WTC11 (cell line): ENCODE measurements at regions not wholly inside any gene's neighbourhood (a gene's known extent, or its start where the extent isn't known, plus 50 kb on each side); places are given as distances from the start of the nearest gene placed in this dataset.

Experiments used
- ATAC-seq: fragments of 200-7000 bp; cut with Tn5 transposase; 2 replicates; pipeline ENCODE4 v1.10.0; 2021; ENCODE audit warnings: mild to moderate bottlenecking, moderate library complexity
- CTCF ChIA-PET: fragments of 300-600 bp; sonication (Branson Sonifier 250); formaldehyde crosslinking; loops from one replicate; lab custom pipeline; 2021; ENCODE audit warnings: antibody characterized with exemption; lab: Charles Lee
- POLR2A ChIA-PET: fragments of 350-600 bp; sonication (Branson Sonifier 250); formaldehyde crosslinking; loops from one replicate; lab custom pipeline; 2021; ENCODE audit warnings: antibody characterized with exemption; lab: Charles Lee
- DNase-seq: peaks from one replicate; pipeline ENCODE4 v3.0.0; 2021; ENCODE audit warnings: low spot score
- H3K27ac Mint-ChIP-seq: 2 replicates; pipeline ENCODE4 v1.8.0; 2021; ENCODE audit warnings: mixed read lengths
- H3K27me3 Mint-ChIP-seq: 2 replicates; pipeline ENCODE4 v1.8.0; 2021; ENCODE audit warnings: low read depth, mild to moderate bottlenecking, moderate library complexity, mixed read lengths
- H3K36me3 Mint-ChIP-seq: 2 replicates; pipeline ENCODE4 v1.8.0; 2021; ENCODE audit warnings: mixed read lengths
- H3K4me1 Mint-ChIP-seq: 2 replicates; pipeline ENCODE4 v1.8.0; 2022; ENCODE audit warnings: mixed read lengths
- H3K4me3 Mint-ChIP-seq: 2 replicates; pipeline ENCODE4 v1.8.0; 2021; ENCODE audit warnings: mild to moderate bottlenecking, moderate library complexity, mixed read lengths
- H3K9me3 Mint-ChIP-seq: 2 replicates; pipeline ENCODE4 v1.8.0; 2021; ENCODE audit warnings: mixed read lengths
- ATF1 ChIP-seq: sonication (generic); formaldehyde crosslinking; IDR thresholded peaks from 2 replicates; pipeline ENCODE4 v1.8.1; 2023; ENCODE audit warnings: mild to moderate bottlenecking, moderate library complexity, missing genetic modification reagents
- CREM ChIP-seq: sonication (generic); formaldehyde crosslinking; IDR thresholded peaks from 2 replicates; pipeline ENCODE4 v1.8.1; 2022; ENCODE audit warnings: mild to moderate bottlenecking, missing genetic modification reagents, moderate library complexity
- CTCF ChIP-seq: fragments of 200-600 bp; IDR thresholded peaks from 2 replicates; pipeline ENCODE4 v1.8.0; 2022; ENCODE audit warnings: antibody characterized with exemption
- ELF4 ChIP-seq: sonication (generic); formaldehyde crosslinking; IDR thresholded peaks from 2 replicates; pipeline ENCODE4 v1.8.1; 2022; ENCODE audit warnings: low read depth, mild to moderate bottlenecking, moderate library complexity, missing genetic modification reagents
- EMX1 ChIP-seq: fragments of 250-450 bp; sonication (Bioruptor Pico); IDR thresholded peaks from 2 replicates; pipeline ENCODE4 v1.8.0; 2021; ENCODE audit warnings: mild to moderate bottlenecking
- ERG ChIP-seq: fragments of 250-450 bp; sonication (Bioruptor Pico); IDR thresholded peaks from 2 replicates; pipeline ENCODE4 v1.8.0; 2021; ENCODE audit warnings: mild to moderate bottlenecking
- FOXJ3 ChIP-seq: sonication (generic); formaldehyde crosslinking; IDR thresholded peaks from 2 replicates; pipeline ENCODE4 v1.9.0; 2021; ENCODE audit warnings: missing genetic modification reagents, mild to moderate bottlenecking, borderline replicate concordance
- GTF2I ChIP-seq: fragments of 250-450 bp; sonication (Bioruptor Pico); conservative IDR thresholded peaks from 2 replicates; pipeline ENCODE4 v1.4.0; 2021; ENCODE audit warnings: mild to moderate bottlenecking
- IRF2 ChIP-seq: sonication (generic); formaldehyde crosslinking; IDR thresholded peaks from 2 replicates; pipeline ENCODE4 v1.8.0; 2022; ENCODE audit warnings: low read depth, missing genetic modification reagents, borderline replicate concordance
- NFATC4 ChIP-seq: fragments of 250-450 bp; sonication (Bioruptor Pico); IDR thresholded peaks from 2 replicates; pipeline ENCODE4 v1.9.0; 2021; ENCODE audit warnings: mild to moderate bottlenecking
- NFE2L1 ChIP-seq: sonication (generic); formaldehyde crosslinking; IDR thresholded peaks from 2 replicates; pipeline ENCODE4 v1.8.1; 2023; ENCODE audit warnings: missing genetic modification reagents
- NR1H2 ChIP-seq: sonication (generic); formaldehyde crosslinking; IDR thresholded peaks from 2 replicates; pipeline ENCODE4 v1.9.0; 2021; ENCODE audit warnings: mild to moderate bottlenecking, moderate library complexity, missing genetic modification reagents
- OVOL2 ChIP-seq: fragments of 250-450 bp; sonication (Bioruptor Pico); IDR thresholded peaks from 2 replicates; pipeline ENCODE4 v1.9.0; 2021; ENCODE audit warnings: mild to moderate bottlenecking, borderline replicate concordance
- PRRX2 ChIP-seq: fragments of 250-450 bp; sonication (Bioruptor Pico); IDR thresholded peaks from 2 replicates; pipeline ENCODE4 v1.8.0; 2021; ENCODE audit warnings: mild to moderate bottlenecking
- RELA ChIP-seq: sonication (generic); formaldehyde crosslinking; IDR thresholded peaks from 2 replicates; pipeline ENCODE4 v1.8.1; 2022; ENCODE audit warnings: missing genetic modification reagents, mild to moderate bottlenecking, borderline replicate concordance
- SMAD3 ChIP-seq: sonication (generic); formaldehyde crosslinking; IDR thresholded peaks from 2 replicates; pipeline ENCODE4 v1.8.0; 2022; ENCODE audit warnings: missing genetic modification reagents, mild to moderate bottlenecking, borderline replicate concordance
- TEAD1 ChIP-seq: sonication (generic); formaldehyde crosslinking; IDR thresholded peaks from 2 replicates; pipeline ENCODE4 v1.8.0; 2022; ENCODE audit warnings: mild to moderate bottlenecking, missing genetic modification reagents
- ZNF219 ChIP-seq: sonication (generic); formaldehyde crosslinking; IDR thresholded peaks from 2 replicates; pipeline ENCODE4 v1.8.0; 2023; ENCODE audit warnings: missing genetic modification reagents, mild to moderate bottlenecking, borderline replicate concordance
- ZNF232 ChIP-seq: sonication (generic); formaldehyde crosslinking; IDR thresholded peaks from 2 replicates; pipeline ENCODE4 v1.8.0; 2022; ENCODE audit warnings: mild to moderate bottlenecking, missing genetic modification reagents
- ZNF396 ChIP-seq: fragments of 250-450 bp; sonication (Bioruptor Pico); IDR thresholded peaks from 2 replicates; pipeline ENCODE4 v1.8.0; 2021; ENCODE audit warnings: mild to moderate bottlenecking, moderate library complexity, borderline replicate concordance
- ZNF423 ChIP-seq: fragments of 250-450 bp; sonication (Bioruptor Pico); IDR thresholded peaks from 2 replicates; pipeline ENCODE4 v2.1.2; 2022; ENCODE audit warnings: mild to moderate bottlenecking, moderate library complexity
- ZNF512 ChIP-seq: sonication (generic); formaldehyde crosslinking; IDR thresholded peaks from 2 replicates; pipeline ENCODE4 v1.8.1; 2022; ENCODE audit warnings: missing genetic modification reagents, borderline replicate concordance

GRCh38 chr18:45260125-45260524, 355.2 kb upstream of the SLC14A2 start (continued):
- no peak for TF ChIP-seq ZNF512
- no peak for TF ChIP-seq ZNF396 (CRISPR knock-in tag)

- no peak overlapping the region for H3K27ac Mint-ChIP-seq
- POLR2A ChIA-PET = no interaction called here
- CTCF ChIA-PET = no interaction called here
Measured at GRCh38 chr18:45266023-45266422, 349.3 kb upstream of the SLC14A2 start.

GRCh38 chr18:45267622-45268021, 347.7 kb upstream of the SLC14A2 start:
- ChIA-PET CTCF (no interaction called here), POLR2A (no interaction called here)
- no peaks in the 10 kb centered on the region for H3K9me3 Mint-ChIP-seq
- H3K27me3 Mint-ChIP-seq = no peaks in the 10 kb centered on the region
- peaks cover 3% of the 10 kb centered on the region; the same call in 1 of the 2 replicates for H3K4me1 Mint-ChIP-seq
- H3K36me3 Mint-ChIP-seq = no peaks in the 10 kb centered on the region
- ATAC-seq = no peak
- DNase-seq = no peak
- no peak for TF ChIP-seq EMX1 (CRISPR knock-in tag)
- no peak for TF ChIP-seq SMAD3 (CRISPR knock-in tag)
- TF ChIP-seq NR1H2 (CRISPR knock-in tag) = no peak
- no peak for TF ChIP-seq ERG
- TF ChIP-seq TEAD1 (CRISPR knock-in tag) = no peak
- TF ChIP-seq CTCF = no peak
- TF ChIP-seq PRRX2 (CRISPR knock-in tag) = no peak
- no peak for TF ChIP-seq ZNF396 (CRISPR knock-in tag)
- no peak for TF ChIP-seq ELF4
- no peak for TF ChIP-seq OVOL2
- TF ChIP-seq ZNF423 (CRISPR knock-in tag) = no peak
- no peak for TF ChIP-seq ZNF232 (CRISPR knock-in tag)
- TF ChIP-seq NFATC4 = no peak
- no peak for TF ChIP-seq FOXJ3 (CRISPR knock-in tag)
- H3K4me3 Mint-ChIP-seq = no peak overlapping the region
- H3K27ac Mint-ChIP-seq = no peak overlapping the region

More at GRCh38 chr18:45266023-45266422, 349.3 kb upstream of the SLC14A2 start:
- Mint-ChIP-seq H3K4me3 (no peak overlapping the region), H3K4me1 (peaks cover 3% of the 10 kb centered on the region; the same call in 1 of the 2 replicates), H3K36me3 (no peaks in the 10 kb centered on the region), H3K9me3 (no peaks in the 10 kb centered on the region), H3K27me3 (no peaks in the 10 kb centered on the region)
- DNase-seq (no peak), ATAC-seq (peak; percentile 57)
- no peak for TF ChIP-seq NFE2L1

- Mint-ChIP-seq H3K27me3 (no peaks in the 10 kb centered on the region), H3K27ac (no peak overlapping the region)
- POLR2A ChIA-PET = no interaction called here
- TF ChIP-seq ZNF512 = no peak
- no peak for TF ChIP-seq FOXJ3 (CRISPR knock-in tag)
- no peak for TF ChIP-seq CREM (CRISPR knock-in tag)
- no peak for TF ChIP-seq ATF1 (CRISPR knock-in tag)
- no peak for TF ChIP-seq ZNF219
- TF ChIP-seq IRF2 (CRISPR knock-in tag) = no peak
- TF ChIP-seq ERG = no peak
- TF ChIP-seq RELA (CRISPR knock-in tag) = no peak
- no peak for TF ChIP-seq GTF2I (CRISPR knock-in tag)
Measured at GRCh38 chr18:45268583-45268982, 346.7 kb upstream of the SLC14A2 start.

More at GRCh38 chr18:45268583-45268982, 346.7 kb upstream of the SLC14A2 start:
- H3K9me3 Mint-ChIP-seq = no peaks in the 10 kb centered on the region
- no peak overlapping the region for H3K4me3 Mint-ChIP-seq
- H3K4me1 Mint-ChIP-seq = peaks cover 3% of the 10 kb centered on the region; the same call in 1 of the 2 replicates
- ATAC-seq (no peak), DNase-seq (no peak)
- CTCF ChIA-PET = interaction anchor here (0.9 kb wide), 1 partner anchor 118 kb away, joined by 3 read pairs; no protein-coding TSS in a partner anchor
- no peaks in the 10 kb centered on the region for H3K36me3 Mint-ChIP-seq
